OCI-LY7 (cell line): ENCODE measurements at regions not wholly inside any gene's neighbourhood (a gene's known extent, or its start where the extent isn't known, plus 50 kb on each side); places are given as distances from the start of the nearest gene placed in this dataset.

Source experiments
- BruUV-seq: library from RNA; stranded (reverse); fragments of 400-500 nt; replicated peaks from 2 replicates; lab custom pipeline; 2021; lab: Mats Ljungman, UMichigan
- CTCF ChIA-PET: fragments of 300-600 bp; sonication (Branson Sonifier 250); formaldehyde crosslinking; loops from one replicate; lab custom pipeline; 2022; ENCODE audit warnings: antibody characterized with exemption; ENCODE audit not compliant: unreplicated experiment; lab: Charles Lee
- POLR2A ChIA-PET: fragments of 300-600 bp; sonication (Branson Sonifier 250); formaldehyde crosslinking; loops from one replicate; lab custom pipeline; 2022; ENCODE audit warnings: antibody characterized with exemption; lab: Charles Lee
- DNase-seq: peaks from one replicate; pipeline ENCODE4 v3.0.0-alpha.2; 2015; ENCODE audit warnings: low spot score
- H2AFZ ChIP-seq: fragments of 200-600 bp; sonication (generic), shearing (Covaris generic); 2 replicates; pipeline ENCODE4 v1.6.1; 2014; ENCODE audit warnings: mild to moderate bottlenecking, antibody characterized with exemption, low read length, moderate library complexity
- H3K27ac ChIP-seq: fragments of 200-600 bp; sonication (generic); 2 replicates; pipeline ENCODE4 v1.5.1; 2014; ENCODE audit warnings: mixed run types, low read depth, mild to moderate bottlenecking, moderate library complexity, low read length, inconsistent platforms; ENCODE audit not compliant: poor library complexity, severe bottlenecking
- H3K36me3 ChIP-seq: fragments of 200-600 bp; sonication (generic); 2 replicates; pipeline ENCODE4 v1.6.1; 2014; ENCODE audit warnings: mild to moderate bottlenecking, antibody characterized with exemption, low read length, moderate library complexity, mixed read lengths; ENCODE audit not compliant: insufficient read depth
- H3K4me1 ChIP-seq: fragments of 200-600 bp; sonication (generic); 2 replicates; pipeline ENCODE4 v1.5.1; 2014; ENCODE audit warnings: mild to moderate bottlenecking, low read length; ENCODE audit not compliant: insufficient read depth, poor library complexity, severe bottlenecking
- H3K4me2 ChIP-seq: fragments of 200-600 bp; sonication (generic); 2 replicates; pipeline ENCODE4 v1.6.1; 2014; ENCODE audit warnings: mild to moderate bottlenecking, low read length
- H3K4me3 ChIP-seq: fragments of 200-600 bp; sonication (generic); 2 replicates; pipeline ENCODE4 v1.5.1; 2014; ENCODE audit warnings: mild to moderate bottlenecking, low read depth, low read length; ENCODE audit not compliant: poor library complexity, severe bottlenecking
- H3K79me2 ChIP-seq: fragments of 200-600 bp; sonication (generic); 2 replicates; pipeline ENCODE4 v1.6.1; 2016; ENCODE audit warnings: low read depth, mild to moderate bottlenecking, low read length, moderate library complexity, mixed read lengths; ENCODE audit not compliant: insufficient read depth
- H3K9me2 ChIP-seq: fragments of 200-600 bp; sonication (generic); 2 replicates; pipeline ENCODE4 v1.6.1; 2016; ENCODE audit warnings: mild to moderate bottlenecking, low read length, mixed read lengths; ENCODE audit not compliant: insufficient read depth
- H3K9me3 ChIP-seq: fragments of 200-600 bp; sonication (generic); 2 replicates; pipeline ENCODE4 v1.6.1; 2014; ENCODE audit warnings: mild to moderate bottlenecking, mixed run types, low read length, mixed read lengths
- H4K20me1 ChIP-seq: fragments of 200-600 bp; sonication (generic); 2 replicates; pipeline ENCODE4 v1.6.1; 2014; ENCODE audit warnings: mild to moderate bottlenecking, antibody characterized with exemption, low read length, moderate library complexity, mixed read lengths; ENCODE audit not compliant: insufficient read depth
- EZH2phosphoT487 ChIP-seq: fragments of 200-600 bp; sonication (generic); IDR thresholded peaks from 2 replicates; pipeline ENCODE4 v1.6.1; 2018; ENCODE audit warnings: low read depth, borderline replicate concordance, mild to moderate bottlenecking, mixed run types, antibody characterized with exemption, low read length, moderate library complexity, mixed read lengths
- intact Hi-C: fragments of 100-400 bp; cut with micrococcal nuclease; formaldehyde crosslinking; loops from one replicate; pipeline ENCODE4 v1.10.0; 2022; ENCODE audit not compliant: unreplicated experiment
- TF ChIP-seq, protein P1 (sequence below): fragments of 200-600 bp; sonication (generic); conservative IDR thresholded peaks from 2 replicates; pipeline ENCODE4 v1.5.1; 2014; ENCODE audit warnings: mild to moderate bottlenecking, antibody characterized with exemption, low read length, moderate library complexity, mixed read lengths

DNA sequence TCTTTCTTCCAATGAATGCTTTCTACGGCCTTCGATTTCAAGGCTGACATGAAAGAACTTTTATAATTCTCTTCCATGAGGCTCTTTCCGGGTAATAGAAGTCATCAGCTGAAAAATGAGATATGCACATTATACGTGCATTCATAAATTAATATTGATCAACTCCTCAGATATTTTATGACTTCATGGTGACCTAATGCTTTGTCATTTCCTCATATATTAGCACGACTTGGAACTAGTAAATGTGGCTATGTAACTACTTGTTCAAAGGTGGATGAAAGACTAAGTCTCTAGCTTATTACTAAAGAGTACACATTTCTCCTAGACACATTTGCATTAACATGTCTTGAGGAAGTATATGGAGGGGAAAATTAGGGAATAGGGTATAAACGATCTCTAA, 168.8 kb downstream of the HDGFL1 start:
- CTCF ChIA-PET: no interaction called here
- no peak overlapping the region for H3K4me2 ChIP-seq
- no peak overlapping the region for H3K4me3 ChIP-seq
- intact Hi-C loops: no loop called here
- H4K20me1 ChIP-seq: no peaks in the 10 kb centered on the region
- POLR2A ChIA-PET: no interaction called here
- DNase-seq: no peak
- no TSS peak for BruUV-seq
- H3K4me1 ChIP-seq: no peaks in the 10 kb centered on the region
- H3K9me2 ChIP-seq: no peaks in the 10 kb centered on the region
- no peaks in the 10 kb centered on the region for H3K9me3 ChIP-seq
- H3K36me3 ChIP-seq: no peaks in the 10 kb centered on the region
- no peaks in the 10 kb centered on the region for H3K79me2 ChIP-seq
- H3K27ac ChIP-seq: no peak overlapping the region
- TF ChIP-seq EZH2phosphoT487: no peak
- H2AFZ ChIP-seq: no peak overlapping the region

DNA sequence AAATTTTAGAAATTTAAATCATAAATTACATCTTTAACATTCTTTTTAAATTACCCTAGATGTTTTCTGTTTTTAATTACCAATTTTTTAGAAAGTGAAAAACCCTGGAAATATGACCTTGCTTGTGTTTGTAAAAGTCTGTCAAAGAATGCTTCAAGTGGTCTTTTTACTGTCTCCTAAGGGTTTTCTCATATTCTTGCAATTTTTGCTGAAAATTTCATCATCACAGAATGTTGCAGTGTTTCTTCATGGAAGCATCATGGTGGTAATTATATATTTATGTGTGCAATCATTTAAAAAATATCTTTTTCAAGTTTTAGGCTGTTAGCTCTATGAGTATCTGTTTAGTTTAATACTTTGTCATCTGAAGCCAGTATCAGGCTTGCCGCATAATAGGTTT, 178.2 kb downstream of the HDGFL1 start:
- TF ChIP-seq EZH2phosphoT487: no peak
- TF ChIP-seq, protein P1, sequence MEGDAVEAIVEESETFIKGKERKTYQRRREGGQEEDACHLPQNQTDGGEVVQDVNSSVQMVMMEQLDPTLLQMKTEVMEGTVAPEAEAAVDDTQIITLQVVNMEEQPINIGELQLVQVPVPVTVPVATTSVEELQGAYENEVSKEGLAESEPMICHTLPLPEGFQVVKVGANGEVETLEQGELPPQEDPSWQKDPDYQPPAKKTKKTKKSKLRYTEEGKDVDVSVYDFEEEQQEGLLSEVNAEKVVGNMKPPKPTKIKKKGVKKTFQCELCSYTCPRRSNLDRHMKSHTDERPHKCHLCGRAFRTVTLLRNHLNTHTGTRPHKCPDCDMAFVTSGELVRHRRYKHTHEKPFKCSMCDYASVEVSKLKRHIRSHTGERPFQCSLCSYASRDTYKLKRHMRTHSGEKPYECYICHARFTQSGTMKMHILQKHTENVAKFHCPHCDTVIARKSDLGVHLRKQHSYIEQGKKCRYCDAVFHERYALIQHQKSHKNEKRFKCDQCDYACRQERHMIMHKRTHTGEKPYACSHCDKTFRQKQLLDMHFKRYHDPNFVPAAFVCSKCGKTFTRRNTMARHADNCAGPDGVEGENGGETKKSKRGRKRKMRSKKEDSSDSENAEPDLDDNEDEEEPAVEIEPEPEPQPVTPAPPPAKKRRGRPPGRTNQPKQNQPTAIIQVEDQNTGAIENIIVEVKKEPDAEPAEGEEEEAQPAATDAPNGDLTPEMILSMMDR: no peak
- no peaks in the 10 kb centered on the region for H3K4me1 ChIP-seq
- no peak overlapping the region for H3K4me2 ChIP-seq
- DNase-seq: no peak
- H3K36me3 ChIP-seq: no peaks in the 10 kb centered on the region
- no peaks in the 10 kb centered on the region for H3K9me3 ChIP-seq
- no peaks in the 10 kb centered on the region for H4K20me1 ChIP-seq
- H3K27ac ChIP-seq: no peak overlapping the region
- CTCF ChIA-PET: no interaction called here
- POLR2A ChIA-PET: interaction anchor here (0.6 kb wide), 1 partner anchor 220 kb away, joined by 3 read pairs; no protein-coding TSS in a partner anchor
- no TSS peak for BruUV-seq
- no peak overlapping the region for H3K4me3 ChIP-seq
- no peaks in the 10 kb centered on the region for H3K79me2 ChIP-seq
- intact Hi-C loops: no loop called here
- no peak overlapping the region for H2AFZ ChIP-seq
- H3K9me2 ChIP-seq: no peaks in the 10 kb centered on the region

DNA sequence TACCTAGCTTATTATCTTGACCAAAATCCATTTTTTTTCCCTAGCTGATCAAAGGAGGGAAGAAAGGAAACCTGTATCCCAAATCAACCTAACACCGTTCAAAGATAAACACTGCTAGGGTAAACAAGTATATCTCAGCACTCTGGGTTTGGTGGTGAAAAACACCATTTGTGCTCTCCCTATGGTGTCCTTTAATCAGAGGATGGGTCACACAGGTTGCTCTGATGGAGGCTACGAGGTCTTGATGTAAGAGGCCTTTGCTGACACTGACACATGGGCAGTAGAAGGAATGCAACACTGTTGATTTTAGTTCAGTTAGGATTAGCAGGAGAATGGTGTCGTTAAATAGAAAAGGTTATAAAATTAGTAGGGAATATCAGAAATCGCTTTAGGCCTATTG, 179.3 kb downstream of the HDGFL1 start:
- H3K4me1 ChIP-seq: no peaks in the 10 kb centered on the region
- H3K9me3 ChIP-seq: no peaks in the 10 kb centered on the region
- intact Hi-C loops: no loop called here
- no peaks in the 10 kb centered on the region for H3K79me2 ChIP-seq
- POLR2A ChIA-PET: no interaction called here
- H2AFZ ChIP-seq: no peak overlapping the region
- H3K4me2 ChIP-seq: no peak overlapping the region
- no peaks in the 10 kb centered on the region for H4K20me1 ChIP-seq
- H3K36me3 ChIP-seq: no peaks in the 10 kb centered on the region
- H3K4me3 ChIP-seq: no peak overlapping the region
- no peaks in the 10 kb centered on the region for H3K9me2 ChIP-seq
- CTCF ChIA-PET: no interaction called here
- no peak for DNase-seq
- TF ChIP-seq, protein P1: no peak
- no peak for TF ChIP-seq EZH2phosphoT487
- no peak overlapping the region for H3K27ac ChIP-seq
- no TSS peak for BruUV-seq
